ENCODE measurements at regions not wholly inside any gene's neighbourhood (a gene's known extent, or its start where the extent isn't known, plus 50 kb on each side); places are given as distances from the start of the nearest gene placed in this dataset.

- DNase-seq (ENCODE audit: low read depth), result no peak
Observed at GRCh38 chr13:50358231-50359040, 343.2 kb downstream of the KCNRG start.

DNA sequence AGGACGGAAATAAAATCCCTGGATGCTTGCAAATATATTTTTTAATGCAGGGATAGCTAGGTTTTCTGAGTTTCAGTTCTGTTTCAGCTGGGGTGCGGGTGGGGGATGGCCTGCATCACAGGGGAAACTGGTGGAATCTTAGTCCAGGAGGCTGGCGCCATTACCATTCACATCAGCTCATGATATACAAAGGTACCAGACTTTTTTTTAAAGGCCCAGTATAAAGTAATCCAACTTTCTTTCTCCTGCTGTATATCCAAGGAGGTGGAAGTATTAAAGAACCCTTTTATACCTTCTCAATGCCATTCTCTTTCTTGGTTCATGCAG is 343.8 kb downstream of the KCNRG start:
- no peak for DNase-seq (ENCODE audit: low read depth)

DNA sequence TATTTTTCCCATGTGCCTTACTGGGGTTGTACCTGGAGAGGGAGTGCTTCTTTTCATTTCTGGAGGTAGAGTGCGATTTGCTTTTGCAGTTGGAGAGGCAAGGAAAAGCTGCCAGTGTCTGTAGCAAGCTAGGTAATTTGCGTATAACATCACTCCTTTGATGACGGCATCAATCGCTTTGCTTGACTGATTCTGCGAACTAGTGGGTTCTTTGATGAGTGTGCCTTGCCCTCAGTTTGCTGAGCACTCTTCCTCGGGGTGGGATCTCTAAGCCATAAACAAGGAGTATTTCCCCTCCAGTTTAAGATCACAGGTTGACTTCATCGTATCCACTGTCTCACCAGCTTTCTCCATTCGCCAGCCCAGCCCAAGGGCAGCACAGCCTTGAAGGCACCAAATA is 344.5 kb downstream of the KCNRG start:
- no peak for DNase-seq (ENCODE audit: low read depth)

DNA sequence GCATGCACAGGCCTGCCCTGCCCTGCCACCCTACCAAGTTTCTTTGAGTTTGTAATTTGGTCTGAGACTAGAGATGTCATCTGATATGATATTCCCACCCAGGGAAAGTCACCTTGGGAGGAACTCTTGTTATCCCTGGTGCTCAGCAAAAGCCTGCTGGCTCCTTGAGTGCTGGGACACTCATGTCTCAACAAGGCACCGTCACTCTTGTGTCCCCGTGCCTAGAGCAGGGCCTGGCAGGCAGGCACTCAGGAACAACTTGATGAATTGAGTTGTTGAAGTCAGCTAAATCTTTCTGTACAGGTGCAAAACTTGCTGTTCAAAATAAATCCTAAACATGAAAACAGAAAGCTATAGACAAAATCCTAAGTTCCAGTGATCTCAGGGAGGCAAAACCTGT is 345.4 kb downstream of the KCNRG start:
- DNase-seq (ENCODE audit: low read depth), result no peak

GRCh38 chr13:50361282-50361681 is 346.0 kb downstream of the KCNRG start:
- no peak for DNase-seq (ENCODE audit: low read depth)

DNA sequence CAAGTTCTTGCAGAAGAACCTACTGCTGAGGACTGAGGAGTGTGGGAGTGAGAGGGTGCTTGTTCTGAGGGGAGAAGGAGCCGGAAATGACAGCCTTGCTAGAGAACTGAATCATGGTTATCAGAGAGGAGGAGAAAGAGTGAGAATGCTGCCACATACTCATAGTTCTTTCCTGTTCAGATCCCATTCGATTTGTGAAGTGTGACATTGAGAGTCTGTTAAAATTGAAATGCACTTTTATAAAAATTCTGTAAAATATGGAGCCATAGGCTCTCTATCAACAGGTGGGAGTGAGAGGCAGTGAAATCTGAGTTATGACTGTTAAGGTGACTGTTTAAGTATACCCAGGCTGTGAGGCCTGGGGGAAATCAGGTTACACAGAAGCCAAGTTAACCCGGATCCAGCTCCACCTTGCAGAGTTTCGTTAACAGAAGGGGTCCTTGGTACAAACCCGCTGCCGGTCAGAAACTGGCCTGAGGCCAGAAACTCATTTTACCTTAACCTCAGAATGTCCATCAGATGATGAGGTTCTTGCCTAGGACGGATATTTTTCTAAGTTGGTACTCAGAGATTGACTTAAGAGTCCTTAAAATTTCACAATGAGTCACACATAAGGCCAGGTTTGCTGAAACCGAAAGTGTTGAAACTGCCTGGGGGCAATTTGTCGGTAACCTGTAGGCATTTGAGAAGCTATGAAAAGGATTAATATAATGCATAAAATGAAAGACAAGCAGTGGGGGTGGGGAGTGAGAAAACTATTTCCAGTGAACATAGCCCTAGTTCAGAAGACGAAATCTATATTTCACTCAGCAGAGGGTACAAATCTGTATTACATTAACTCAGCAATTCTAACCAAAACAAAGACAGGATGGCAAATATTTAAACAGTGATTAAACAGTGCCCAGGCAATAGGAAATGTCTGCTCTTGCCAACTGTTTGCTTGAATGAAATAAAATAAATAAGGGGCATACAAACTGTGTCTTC is 350.5 kb downstream of the KCNRG start:
- no peak for DNase-seq (ENCODE audit: low read depth)

DNA sequence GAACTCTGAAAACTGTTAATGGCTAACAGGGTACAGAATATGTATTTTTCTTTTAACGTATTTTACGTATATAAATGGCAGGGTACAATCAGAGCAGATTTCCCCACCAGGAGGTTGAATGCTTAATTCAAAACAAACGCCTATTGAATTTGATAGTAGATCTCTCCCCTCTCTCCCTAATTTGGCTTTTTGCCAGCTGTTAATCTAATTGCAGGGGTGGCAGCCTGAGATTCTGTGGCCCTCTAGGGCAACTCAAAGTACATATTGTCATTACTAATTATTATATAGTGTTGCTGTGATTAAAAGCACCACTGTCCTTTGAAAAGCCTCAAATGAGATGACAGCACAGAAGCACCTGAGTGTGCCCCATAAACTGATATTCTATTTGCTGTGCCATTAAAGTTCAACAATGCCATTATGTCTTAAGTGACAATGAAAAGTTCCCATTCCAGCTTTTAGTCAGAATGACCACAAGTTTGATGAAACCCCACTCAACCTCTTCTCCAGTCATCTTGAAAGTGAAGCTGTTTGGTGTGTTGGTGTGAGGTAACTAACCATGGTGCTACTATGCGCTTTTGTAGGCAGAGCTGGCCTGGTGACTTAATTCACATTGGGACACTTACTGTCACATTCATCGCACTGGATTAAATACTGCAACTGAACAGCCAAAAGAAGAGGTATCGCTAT is 351.4 kb downstream of the KCNRG start:
- DNase-seq (ENCODE audit: low read depth), result no peak

DNA sequence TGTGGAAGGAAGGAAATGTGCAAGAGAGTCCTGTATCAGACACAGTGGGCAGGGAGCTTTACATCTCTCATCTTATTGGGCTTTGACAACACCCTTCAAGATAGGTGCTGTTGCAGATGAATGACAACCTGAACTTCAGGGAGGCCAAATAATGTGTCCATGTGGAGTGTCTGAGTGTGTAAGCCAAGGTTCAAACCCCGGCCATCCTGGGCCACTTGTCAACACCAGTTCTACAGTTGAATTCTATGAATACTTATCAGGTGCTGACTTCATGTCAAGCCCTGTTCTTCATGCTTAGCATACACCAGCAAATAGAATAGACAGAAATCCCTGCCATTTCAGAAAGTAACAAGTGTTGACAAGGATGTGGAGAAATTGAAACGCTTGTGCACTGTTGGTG is 354.4 kb downstream of the KCNRG start:
- no peak for DNase-seq (ENCODE audit: low read depth)

GRCh38 chr13:50370303-50370950 is 355.2 kb downstream of the KCNRG start:
- DNase-seq (ENCODE audit: low read depth), result no peak

DNA sequence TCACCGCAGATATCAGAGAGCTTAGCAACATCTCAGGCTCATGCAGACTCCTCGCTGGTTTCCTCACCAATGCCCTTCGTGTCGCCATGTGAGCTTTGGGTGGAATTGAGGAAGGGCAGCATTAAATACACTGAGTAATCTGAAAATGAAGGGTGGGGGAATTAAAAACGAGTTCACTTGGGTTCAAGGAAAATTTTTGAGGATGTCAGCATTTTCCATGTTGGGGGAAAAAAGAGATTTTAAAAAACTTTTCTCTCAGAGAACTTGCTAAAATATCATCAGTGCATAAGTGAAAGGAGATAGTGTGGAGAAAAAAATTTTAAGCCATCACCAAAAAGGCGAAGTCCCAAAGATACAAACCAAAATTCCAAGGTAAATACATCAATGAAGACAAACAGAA is 359.3 kb downstream of the KCNRG start:
- DNase-seq (ENCODE audit: low read depth), result no peak

DNA sequence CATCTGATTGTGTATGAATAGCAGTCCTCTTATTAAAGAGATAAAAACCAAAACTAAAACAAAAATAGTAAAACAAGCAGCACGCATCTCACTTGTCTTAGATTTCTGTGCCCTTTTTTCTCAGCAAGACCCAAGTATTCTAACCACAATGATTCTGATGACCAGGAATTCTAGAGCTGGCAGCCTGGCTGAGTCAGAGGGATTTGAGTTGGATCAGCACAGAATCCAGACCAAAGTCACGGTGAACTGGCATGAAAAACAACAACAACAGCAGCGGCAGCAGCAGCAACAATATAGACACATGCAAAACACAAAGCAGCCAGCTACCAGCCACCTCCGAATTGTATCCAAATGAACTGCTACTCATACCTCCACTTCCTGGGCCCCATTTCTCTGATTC is 360.5 kb downstream of the KCNRG start:
- no peak for DNase-seq (ENCODE audit: low read depth)

DNA sequence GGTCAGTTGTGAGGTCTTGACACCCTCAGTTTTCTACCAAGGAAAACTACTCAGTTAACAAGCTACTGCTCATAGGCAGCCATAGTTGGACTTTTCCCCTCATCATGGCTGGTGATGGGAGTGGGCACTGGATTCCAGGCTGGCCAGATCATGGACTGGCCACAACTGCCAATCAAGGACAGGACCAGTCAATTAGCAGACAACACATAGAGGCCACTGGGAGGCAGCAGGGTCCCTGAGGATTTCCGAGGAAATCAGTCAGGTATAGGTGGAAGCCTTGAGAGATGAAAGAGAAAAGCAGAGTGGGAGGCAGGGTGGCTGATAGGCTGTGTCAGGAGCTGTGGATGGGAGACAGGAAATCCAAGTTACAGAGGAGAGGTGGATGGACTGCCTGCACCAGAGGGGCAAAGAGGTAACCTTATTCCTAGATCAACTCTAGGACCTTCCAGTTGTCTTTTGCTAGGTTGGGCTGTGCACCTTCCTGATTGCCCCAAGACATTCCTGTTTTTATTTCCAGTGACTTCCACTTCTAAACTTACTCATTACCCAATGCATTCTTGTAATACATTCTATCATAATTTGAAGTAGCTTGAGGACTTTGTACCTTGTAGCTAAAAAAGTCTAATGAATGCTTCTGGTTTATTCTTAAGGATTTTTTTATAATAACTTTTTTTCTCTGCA is 361.8 kb downstream of the KCNRG start:
- no peak for DNase-seq (ENCODE audit: low read depth)

GRCh38 chr13:50377726-50378270 is 362.6 kb downstream of the KCNRG start:
- DNase-seq (ENCODE audit: low read depth), result no peak

GRCh38 chr13:50378509-50379044 is 363.3 kb downstream of the KCNRG start:
- no peak for DNase-seq (ENCODE audit: low read depth)

GRCh38 chr13:50379584-50379983 is 364.3 kb downstream of the KCNRG start:
- DNase-seq (ENCODE audit: low read depth), result no peak

GRCh38 chr13:50380905-50381304 is 365.7 kb downstream of the KCNRG start:
- DNase-seq (ENCODE audit: low read depth), result no peak

- no peak for DNase-seq (ENCODE audit: low read depth)
Observed at GRCh38 chr13:50382511-50382910, 367.3 kb downstream of the KCNRG start.

GRCh38 chr13:50382951-50383350 is 367.7 kb downstream of the KCNRG start:
- no peak for DNase-seq (ENCODE audit: low read depth)

- DNase-seq (ENCODE audit: low read depth), result no peak
Observed at GRCh38 chr13:50384724-50385123, 369.5 kb downstream of the KCNRG start.

- DNase-seq (ENCODE audit: low read depth), result no peak
Observed at GRCh38 chr13:50386541-50387050, 371.4 kb downstream of the KCNRG start.

All from T-helper 22 cell (primary cell).